NOMO-1 (cell line): ENCODE measurements at regions not wholly inside any gene's neighbourhood (a gene's known extent, or its start where the extent isn't known, plus 50 kb on each side); places are given as distances from the start of the nearest gene placed in this dataset.
"Not testable (repeated sequence)": the region's sequence is repeated elsewhere in the genome, so short reads cannot be mapped to it uniquely, and the experiment has no call there.

Experiments
- DNase-seq, 2 experiments: peaks; one replicate each; lab custom pipeline; 2025; ENCODE audit not compliant: unreplicated experiment in 2 of 2; lab: John Stamatoyannopoulos, UW

DNA sequence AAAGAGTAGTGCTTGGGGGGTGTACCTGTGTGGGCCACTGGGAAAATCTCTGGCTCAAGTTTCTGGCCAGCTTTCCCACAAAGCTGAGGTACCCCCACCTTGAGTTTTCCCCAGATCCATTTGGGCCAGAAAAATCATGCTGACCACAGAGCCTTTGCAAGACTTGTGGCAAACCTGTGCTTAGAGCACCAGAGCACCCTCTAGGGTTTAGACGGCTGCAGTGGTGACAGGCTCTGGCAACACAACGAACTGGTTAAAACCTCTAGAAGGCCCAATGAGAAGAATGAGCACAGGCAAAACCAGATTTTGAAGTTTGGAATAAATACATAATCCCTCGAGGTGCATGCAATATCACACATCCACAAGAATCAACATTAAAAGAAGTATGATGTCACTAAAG, 290.7 kb upstream of the FOLH1 start:
- DNase-seq: no peak

DNA sequence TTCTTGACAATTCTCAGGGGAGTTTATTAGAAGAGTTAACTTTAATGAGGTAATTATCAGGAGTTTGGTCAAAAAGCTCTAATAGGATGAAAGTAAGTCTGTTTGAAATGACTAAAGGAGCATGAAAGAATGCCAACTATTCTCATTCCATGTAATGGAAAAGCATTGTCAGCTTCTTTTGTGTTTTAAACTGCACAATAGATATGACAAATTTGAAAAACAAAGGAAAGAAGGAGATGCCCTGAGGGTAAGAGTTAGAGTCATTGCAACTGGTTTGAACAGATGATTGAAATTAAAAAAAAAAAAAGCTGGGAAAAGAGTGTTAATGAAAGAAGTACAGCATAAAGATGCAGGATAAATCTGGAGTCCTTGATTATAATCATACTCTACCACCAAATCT, 296.8 kb upstream of the FOLH1 start:
- DNase-seq: no peak

DNA sequence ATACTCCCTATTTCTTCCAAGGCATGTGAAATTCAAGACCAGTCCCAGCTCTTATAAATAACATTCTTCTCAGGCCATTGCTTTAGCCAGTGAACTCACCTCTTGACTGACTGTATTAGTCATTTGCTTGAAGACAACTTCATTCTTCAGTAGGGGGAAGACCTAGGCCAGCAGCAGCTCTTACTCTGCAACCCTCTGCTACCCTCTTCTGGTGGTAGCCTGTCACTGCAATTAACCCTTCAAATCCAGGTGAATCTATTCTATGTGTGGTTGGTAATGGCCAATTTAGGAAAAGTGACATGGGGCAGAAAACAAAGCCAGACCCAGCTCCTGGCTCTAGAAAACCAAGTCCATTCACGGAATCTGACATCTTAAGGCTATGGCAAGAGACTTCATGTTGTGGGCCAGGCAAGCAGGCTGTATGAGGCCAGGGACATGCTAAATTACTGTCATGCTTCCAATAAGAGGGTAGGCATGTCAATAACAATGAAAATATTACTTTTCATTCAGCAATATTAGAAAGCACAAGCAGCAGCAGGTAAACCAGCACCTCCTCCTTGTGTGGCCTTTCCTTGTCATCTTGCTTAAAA, 317.9 kb upstream of the FOLH1 start:
- DNase-seq: peak in 1 of 2 experiments; percentile 1

DNA sequence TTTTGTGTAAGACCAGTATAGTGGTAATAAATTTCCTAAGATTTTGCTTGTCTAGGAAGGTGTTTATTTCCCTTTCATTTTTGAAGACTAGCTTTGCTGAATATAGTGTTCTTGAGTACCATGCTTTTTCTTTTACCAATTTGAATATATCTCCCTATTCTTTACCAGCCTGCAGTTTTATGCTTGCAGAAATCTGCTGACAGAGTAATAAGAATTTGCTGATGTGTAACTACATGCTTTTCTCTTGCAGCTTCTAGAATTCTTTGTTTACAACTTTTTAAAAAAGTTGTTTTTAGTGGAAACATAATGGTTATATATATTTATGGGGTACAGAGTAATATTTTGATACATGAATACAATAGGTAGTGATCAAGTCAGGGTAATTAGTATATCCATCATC, 324.8 kb upstream of the FOLH1 start:
- no peak for DNase-seq

DNA sequence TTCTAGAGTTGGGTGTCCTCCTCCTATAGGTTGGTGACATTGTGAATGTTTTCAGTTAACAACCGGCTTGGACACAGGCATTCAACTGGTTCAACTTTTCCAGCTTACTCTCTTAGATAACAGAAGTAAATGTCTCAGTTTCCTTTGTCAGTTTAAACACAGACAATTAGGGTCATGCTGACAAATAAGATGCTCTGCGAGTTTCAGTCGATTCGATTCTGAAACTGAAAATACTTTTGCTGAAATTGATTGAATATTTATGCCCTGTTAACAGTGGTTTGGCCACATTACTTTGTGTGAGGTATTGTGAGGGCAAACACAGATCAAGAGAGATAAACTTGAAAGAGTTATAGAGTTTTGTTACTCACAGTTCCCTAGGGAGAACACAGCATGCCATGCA, 330.5 kb upstream of the FOLH1 start:
- not testable (repeated sequence) for DNase-seq

DNA sequence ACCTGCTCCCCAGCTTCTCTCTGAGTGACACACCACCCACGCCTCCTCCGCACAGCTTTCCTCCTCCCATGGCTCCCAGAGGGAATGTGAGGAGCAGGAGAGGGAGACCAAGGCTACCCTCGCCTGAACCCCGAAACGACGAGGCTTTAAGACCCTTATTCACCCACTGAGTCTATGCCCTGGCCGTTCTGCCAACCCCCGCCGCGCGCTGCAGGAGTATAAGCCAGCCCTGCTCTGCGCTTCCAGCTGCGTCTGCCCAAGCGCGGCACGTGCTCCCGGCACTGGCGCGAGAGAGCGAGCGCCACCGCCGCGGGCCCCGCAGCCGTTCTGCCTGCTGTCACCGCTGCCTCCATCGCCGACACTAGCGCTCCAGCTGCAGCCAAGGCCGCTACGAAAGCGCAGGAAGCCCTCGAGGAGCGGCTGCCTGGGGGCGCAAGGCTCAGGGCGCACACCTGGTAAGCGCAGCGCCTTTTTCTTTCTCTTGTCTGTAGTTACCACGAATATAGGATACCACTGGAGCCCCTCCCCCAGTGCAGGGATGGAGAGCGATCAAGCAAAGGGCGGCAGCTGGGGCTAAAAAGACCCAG, 350.0 kb upstream of the FOLH1 start:
- DNase-seq: not testable (repeated sequence)

DNA sequence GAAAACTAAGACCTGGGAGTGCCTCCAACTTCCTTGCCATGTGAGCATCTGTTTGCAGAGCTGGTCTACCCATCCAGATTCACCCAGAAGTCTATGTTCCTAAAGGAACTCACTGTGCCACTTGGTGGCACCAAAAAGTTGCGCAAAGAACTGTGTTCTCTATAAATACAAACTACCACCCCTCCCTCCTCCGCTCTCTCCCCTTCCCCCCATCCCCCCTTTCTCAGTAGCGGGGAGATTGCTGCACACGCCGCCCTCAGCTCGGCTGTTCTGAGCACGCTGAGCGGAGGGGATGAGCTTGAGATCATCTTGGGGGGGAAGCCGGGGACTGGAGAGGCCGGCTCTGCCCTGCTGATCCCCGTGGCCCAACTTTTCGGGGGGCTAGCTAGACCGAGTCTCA, 352.2 kb upstream of the FOLH1 start:
- DNase-seq: not testable (repeated sequence)

DNA sequence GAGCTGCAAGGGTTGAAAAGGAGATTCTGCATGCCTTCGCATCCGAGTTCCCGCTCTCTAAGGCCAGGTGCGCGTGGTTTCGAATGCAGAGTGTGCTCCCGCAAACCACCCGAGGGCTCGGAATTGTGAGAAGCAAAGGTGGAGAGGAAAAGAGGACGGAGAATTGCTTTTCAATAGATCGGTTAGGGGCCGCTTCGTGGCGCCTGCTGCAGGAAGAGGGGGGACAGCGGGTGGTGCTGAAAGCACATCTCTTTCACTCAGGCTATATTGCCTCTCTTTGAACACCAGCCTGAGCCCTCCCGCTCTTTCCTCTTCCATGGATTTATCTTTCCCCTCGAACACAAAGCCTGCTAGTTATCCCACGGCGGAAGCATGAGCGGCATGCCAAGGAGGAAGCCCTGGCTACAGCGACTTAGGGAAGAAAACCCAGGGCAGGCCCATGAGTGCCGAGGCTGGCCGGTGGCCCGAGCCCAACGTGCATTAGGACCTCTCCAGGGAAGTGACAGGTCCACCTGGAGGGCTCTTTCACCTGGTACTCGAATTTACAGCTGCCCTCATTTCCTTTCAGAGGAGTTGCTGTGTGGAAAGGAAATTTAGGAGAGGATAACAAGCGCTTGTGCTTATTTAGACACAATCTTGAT, 353.0 kb upstream of the FOLH1 start:
- DNase-seq: not testable (repeated sequence)

DNA sequence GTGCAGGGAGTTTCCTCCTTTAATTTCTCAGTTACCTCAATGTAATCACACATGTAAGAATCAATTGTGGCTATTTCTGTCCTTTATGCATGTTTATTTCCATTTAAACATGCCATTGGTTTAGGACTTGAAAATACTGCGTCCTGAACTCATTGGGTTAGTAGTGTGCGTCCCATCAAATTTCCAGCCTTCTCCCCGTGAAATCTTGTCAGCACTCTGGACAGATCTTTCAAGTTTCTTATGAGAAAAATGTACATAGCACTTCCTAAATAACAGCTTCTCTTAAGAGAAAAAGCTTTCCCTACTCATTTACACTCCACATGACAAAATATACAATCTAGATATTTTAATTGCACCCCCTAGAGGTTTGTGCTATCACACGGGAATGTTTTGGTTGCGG, 353.9 kb upstream of the FOLH1 start:
- DNase-seq: not testable (repeated sequence)

DNA sequence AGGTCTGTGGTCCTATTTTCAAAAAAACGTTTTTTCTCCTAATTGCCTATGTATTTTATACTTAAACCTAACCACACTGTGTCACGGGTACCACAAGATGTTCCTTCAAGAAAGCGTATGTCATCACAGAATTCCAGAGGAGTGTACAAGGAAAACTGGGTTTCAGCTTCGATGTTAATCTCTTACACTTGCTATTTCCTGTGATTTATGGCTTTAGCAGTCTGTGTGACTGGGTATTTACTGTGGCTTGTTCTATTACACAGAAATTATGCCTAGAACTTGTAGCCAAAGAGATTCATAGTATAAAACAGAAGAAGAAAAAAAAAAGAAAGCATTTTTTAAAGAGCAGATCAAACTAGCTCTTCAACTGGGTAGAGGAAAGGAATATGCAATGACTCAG, 371.1 kb upstream of the FOLH1 start:
- DNase-seq: not testable (repeated sequence)

DNA sequence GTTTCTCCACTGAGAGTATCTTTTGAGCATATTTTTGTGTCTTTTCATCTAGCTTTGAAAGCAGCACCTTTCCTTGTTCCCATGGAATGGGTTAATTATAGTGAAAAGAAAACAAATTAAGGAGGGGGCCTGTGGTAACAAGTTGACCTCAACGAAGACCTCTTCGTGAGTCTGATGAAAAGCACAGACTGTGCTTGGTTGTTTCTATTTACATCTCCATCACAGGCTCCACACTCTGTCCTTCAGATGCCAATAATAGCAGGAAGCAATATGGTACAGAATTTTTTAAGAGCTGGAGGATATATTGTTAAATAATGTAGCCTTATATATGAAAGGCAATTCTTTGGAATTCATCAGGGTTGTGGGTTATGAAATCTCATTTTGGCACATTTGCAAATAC, 366.7 kb upstream of the OR4C13 start:
- not testable (repeated sequence) for DNase-seq

DNA sequence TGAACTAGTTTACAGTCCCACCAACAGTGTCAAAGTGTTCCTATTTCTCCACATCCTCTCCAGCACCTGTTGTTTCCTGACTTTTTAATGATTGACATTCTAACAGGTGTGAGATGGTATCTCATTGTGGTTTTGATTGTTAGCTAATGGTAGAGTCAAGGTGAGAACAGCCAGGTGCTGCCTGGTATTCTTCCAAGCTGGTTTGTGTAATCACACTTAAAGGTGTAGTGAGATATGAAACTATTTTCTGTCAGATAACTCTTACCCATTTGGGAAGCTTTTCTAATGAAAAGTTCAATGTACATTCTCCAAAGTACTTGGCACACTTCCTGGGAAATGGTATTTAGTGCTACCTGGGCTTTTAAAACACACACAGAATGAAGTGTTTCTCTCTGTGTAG, 343.3 kb upstream of the OR4C13 start:
- DNase-seq: not testable (repeated sequence)

DNA sequence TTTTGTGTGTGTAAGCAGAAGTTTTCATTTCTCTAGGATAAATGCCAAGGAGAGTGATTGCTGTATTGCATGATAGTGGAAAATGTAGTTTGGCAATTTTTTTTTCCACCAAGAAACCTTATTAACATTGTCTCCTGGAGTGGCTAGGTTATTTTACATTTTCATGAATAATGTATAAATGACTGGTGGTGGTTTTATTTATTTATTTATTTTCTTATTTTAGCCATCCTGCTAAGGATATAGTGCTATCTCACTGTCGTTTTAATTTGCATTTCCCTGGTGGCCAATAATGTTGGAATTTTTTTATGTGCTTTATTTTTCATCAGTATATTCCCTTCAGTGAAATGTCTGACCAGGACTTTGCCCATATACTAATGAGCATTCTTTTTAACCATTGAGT, 328.3 kb upstream of the OR4C13 start:
- DNase-seq: not testable (repeated sequence)

DNA sequence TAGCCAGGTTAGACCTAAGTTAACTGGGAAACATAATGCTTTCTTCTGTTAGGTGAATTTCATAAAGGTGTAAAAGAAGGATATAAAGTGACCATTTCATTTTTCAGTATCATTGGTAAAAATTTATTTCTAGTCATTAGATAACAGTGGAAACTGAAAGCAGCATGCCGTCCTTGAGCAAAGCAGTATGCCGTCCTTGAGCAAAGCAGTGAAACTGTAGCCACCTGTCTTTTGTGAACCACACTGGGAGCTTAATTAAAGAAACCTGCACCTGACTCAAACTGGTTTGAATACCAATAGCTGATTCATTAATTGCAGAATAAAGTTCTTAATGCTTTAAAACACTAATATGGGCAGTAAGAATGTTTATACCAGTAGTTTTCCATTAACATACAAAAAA, 281.5 kb upstream of the OR4C13 start:
- not testable (repeated sequence) for DNase-seq

DNA sequence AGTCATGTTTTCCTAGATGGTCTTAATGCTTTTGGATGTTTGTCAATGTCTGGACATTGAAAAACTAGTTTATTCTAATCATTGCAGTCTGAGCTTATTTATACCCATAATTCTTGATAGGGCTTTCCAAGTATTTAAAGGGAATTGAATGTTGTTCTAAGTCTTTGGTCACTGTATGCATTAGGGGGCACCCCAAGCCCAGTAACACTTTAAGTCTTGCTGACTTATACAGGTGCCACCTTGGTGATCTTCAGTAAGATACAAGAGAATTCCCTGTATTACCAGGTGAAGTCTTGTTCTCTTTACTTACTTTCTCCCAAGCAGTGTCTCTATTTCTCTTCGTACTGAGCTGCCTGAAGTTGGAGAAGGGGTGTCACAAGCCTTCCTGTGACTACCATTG, 250.1 kb upstream of the OR4C13 start:
- not testable (repeated sequence) for DNase-seq

DNA sequence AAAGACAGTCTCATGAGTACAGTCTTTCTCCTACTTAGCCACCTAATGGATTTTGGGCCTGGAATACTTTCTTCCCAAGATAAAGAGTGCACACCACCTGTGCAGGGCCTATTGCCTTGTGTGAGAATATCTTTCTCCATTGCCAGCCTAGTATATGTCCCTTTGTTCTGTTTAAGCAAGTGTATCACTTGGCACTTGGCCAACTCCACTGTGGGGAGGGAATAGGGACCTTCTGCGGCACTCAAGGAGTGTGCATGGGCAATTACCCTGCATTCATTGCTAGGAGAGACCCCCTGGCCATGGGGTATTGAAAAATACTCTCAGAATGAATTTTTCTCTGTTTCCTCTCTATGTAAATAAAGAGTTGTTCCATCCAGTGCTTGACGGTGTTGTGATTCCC, 201.7 kb upstream of the OR4C13 start:
- DNase-seq: not testable (repeated sequence)

DNA sequence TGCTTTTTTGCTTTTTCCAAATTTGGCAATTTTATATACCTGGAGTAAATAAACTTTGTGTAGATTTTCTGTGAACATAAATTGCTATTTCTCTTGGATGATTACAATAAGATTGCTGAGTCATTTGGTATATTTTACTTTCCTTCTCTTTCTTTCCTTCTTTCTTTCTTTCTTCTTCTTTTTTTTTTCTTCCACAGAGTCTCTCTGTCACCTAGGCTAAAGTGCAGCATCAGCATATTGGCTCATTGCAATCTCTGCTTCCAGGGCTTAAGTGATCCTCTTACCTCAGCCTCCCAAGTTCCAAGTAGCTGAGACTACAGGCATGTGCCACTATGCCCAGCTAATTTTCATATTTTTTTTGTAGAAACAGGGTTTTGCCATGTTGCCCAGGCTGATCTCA, 201.2 kb upstream of the OR4C13 start:
- not testable (repeated sequence) for DNase-seq

DNA sequence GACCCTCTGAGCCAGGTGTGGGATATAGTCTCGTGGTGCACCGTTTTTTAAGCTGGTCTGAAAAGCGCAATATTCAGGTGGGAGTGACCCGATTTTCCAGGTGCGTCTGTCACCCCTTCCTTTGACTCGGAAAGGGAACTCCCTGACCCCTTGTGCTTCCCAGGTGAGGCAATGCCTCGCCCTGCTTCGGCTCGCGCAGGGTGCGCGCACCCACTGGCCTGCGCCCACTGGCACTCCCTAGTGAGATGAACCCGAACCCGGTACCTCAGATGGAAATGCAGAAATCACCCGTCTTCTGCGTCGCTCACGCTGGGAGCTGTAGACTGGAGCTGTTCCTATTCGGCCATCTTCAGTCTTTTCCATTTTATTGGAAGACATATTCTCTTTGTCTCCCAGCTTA, 171.4 kb upstream of the OR4C13 start:
- DNase-seq: not testable (repeated sequence)

DNA sequence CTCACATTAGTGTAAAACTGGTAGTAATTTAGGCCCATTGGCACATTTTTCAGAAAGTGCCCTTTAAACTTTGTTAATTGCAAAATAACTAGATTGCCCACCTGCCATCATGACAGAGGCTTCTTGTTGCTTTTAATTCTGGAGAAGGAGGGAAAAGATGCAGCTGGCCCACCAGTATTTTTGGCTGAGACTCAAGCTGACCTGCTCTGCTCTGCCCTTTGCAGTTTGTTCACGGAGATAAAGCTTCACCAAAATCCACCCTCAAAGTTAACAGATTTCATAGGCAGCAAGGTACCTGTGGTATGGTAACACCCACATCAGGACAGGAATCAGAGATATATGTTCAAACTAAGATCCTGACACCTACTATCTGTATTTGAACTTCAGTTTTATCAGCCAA, 170.2 kb upstream of the OR4C13 start:
- not testable (repeated sequence) for DNase-seq

DNA sequence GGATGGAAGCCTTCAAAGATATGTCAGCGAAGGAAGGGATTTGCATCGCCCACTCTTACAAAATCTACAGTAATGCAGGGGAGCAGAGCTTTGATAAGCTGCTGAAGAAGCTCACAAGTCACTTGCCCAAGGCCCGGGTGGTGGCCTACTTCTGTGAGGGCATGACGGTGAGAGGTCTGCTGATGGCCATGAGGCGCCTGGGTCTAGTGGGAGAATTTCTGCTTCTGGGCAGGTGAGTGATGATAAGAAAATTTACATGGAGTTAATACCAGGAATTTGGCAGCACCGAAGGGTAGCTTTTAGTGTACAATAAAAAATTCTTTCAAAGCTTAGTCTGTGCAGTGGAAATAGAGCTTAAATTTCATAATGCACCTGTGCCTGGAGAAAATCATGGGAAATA, 168.3 kb upstream of the OR4C13 start:
- not testable (repeated sequence) for DNase-seq

DNA sequence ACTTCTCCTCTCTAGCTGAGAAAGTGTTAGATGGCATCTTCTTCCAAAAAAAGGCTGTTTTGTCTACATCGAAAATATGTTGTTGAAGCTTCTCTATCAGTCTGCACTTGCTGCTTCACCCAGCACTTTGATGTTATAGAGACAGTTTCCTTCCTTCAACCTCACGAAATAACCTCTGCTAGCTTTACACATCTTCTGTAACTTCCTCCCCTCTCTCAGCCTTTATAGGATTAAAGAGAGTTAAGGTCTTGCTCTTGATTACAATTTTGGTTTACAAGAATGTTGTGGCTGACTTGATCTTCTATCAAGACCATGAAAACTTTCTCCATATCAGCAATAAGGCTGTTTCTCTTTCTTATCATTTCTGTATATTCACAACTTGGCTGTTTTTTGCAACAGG, 162.4 kb upstream of the OR4C13 start:
- DNase-seq: not testable (repeated sequence)

DNA sequence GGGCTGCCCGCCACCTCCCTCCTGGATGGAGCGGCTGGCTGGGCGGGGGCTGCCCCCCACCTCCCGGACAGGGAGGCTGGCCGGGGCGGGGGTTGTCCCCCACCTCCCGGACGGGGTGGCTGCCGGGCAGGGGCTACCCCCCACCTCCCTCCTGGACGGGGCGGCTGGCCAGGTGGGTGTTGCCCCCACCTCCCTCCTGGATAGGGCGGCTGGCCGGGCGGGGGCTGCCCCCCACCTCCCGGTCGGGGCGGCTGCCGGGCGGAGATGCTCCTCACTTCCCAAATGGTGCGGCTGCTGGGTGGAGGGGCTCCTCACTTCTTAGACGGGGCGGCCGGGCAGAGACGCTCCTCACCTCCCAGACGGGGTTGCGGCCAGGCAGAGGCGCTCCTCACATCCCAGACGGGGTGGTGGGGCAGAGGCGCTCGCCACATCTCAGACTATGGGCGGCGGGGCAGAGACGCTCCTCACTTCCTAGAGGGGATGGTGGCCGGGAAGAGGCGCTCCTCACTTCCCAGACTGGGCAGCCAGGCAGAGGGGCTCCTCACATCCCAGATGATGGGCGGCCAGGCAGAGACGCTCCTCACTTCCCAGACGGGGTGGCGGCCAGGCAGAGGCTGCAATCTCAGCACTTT, 153.9 kb upstream of the OR4C13 start:
- not testable (repeated sequence) for DNase-seq
